Stimulated activated naive CD8-positive, alpha-beta T cell treated with anti-CD3 and anti-CD28 coated beads, Interleukin-15, amount 100 ng/mL, for 72 hours (primary cell): ENCODE measurements at regions not wholly inside any gene's neighbourhood (a gene's known extent, or its start where the extent isn't known, plus 50 kb on each side); places are given as distances from the start of the nearest gene placed in this dataset.
"Not testable (repeated sequence)": the region's sequence is repeated elsewhere in the genome, so short reads cannot be mapped to it uniquely, and the experiment has no call there.

ENCODE experiments used
- ATAC-seq: fragments of 150-1000 bp; cut with Tn5 transposase; 2 replicates; pipeline ENCODE4 v1.10.0; 2021; ENCODE audit warnings: mild to moderate bottlenecking, moderate library complexity
- DNase-seq, 2 donors: peaks; one replicate each; pipeline ENCODE4 v3.0.0; 2021 to 2022
- H3K27ac Mint-ChIP-seq, 2 donors: one replicate each; pipeline ENCODE4 v1.8.0; 2022; ENCODE audit warnings: mild to moderate bottlenecking in 2 of 2, mixed read lengths in 2 of 2, moderate library complexity in 2 of 2
- H3K27me3 Mint-ChIP-seq: one replicate; pipeline ENCODE4 v1.8.0; 2022; ENCODE audit warnings: mixed read lengths
- H3K4me1 Mint-ChIP-seq: one replicate; pipeline ENCODE4 v1.8.0; 2022; ENCODE audit warnings: mild to moderate bottlenecking, mixed read lengths
- H3K4me3 Mint-ChIP-seq, 2 donors: one replicate each; pipeline ENCODE4 v1.8.0; 2022; ENCODE audit warnings: mild to moderate bottlenecking in 2 of 2, mixed read lengths in 2 of 2, moderate library complexity in 1 of 2
- H3K9me3 Mint-ChIP-seq, 2 donors: one replicate each; pipeline ENCODE4 v1.8.0; 2022; ENCODE audit warnings: mixed read lengths in 2 of 2

DNA sequence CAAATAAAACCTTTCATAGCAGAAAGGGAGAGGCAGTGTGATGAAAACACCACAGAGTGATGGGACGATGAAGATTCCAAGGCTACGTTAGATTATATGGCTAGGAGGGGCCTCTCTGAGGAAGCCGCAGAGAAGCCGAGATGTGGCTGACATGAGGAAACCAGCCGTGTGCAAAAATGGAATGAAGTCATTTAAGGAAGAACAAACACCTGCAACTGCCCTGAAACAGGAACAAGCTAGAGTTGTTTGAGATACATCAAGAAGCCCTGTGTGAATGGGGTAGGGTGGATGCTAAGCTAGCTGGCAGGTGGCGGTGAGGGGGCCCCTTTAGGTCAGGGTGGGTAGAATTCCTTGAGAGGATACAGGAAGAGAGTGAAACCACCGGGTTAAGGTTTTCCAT is 129.5 kb downstream of the KLF6 start:
- Mint-ChIP-seq H3K27ac (no peak overlapping the region), H3K4me1 (peaks cover 19% of the 10 kb centered on the region), H3K9me3 (no peaks in the 10 kb centered on the region), H3K27me3 (peaks cover 31% of the 10 kb centered on the region), H3K4me3 (no peak overlapping the region)
- no peak for DNase-seq
- no peak for ATAC-seq

DNA sequence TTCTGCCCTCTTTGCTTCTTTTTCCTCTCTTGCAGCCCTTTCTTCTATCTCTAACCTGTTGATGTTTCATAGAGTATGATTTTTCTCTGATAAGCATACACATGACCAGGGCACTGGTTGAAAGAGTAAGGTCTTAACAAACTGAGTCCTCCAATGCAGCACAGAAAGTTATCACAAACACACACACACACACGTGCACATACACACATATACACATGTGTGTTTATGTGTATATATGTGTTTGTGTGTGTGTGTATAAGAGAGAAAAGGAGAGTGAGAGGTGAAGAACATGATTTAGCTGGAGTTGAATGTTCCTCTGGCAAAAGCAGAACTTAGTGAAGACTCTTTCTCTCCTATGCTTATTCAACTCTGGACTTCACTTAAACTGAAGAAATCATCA is 130.0 kb downstream of the KLF6 start:
- no peaks in the 10 kb centered on the region for H3K9me3 Mint-ChIP-seq
- peaks cover 19% of the 10 kb centered on the region for H3K4me1 Mint-ChIP-seq
- peaks cover 31% of the 10 kb centered on the region for H3K27me3 Mint-ChIP-seq
- no peak overlapping the region for H3K4me3 Mint-ChIP-seq
- DNase-seq, result no peak
- no peak for ATAC-seq
- peak overlapping the region in 1 of 2 donors; percentile 62 for H3K27ac Mint-ChIP-seq

DNA sequence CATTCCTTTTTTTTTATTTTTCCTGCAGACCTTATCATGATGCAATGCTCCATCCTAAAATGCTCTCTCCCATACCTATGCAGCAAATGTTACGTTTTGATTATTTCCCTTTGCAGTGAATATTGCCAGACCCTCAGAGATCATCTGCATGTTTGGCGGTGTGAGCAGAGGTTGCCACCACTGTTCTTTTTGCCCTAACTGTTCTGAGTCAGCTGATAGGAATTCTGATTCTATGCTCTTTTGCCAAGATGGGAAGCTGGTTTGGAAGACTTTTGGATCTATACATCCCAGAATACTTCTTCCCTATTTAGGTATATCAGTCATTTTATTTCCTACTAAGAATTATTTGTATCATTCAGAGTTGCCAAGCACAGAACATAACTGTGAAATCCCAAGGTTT is 130.5 kb downstream of the KLF6 start:
- H3K27me3 Mint-ChIP-seq, result peaks cover 31% of the 10 kb centered on the region
- no peak for ATAC-seq
- no peak for DNase-seq
- H3K9me3 Mint-ChIP-seq, result no peaks in the 10 kb centered on the region
- peaks cover 19% of the 10 kb centered on the region for H3K4me1 Mint-ChIP-seq
- no peak overlapping the region for H3K27ac Mint-ChIP-seq
- no peak overlapping the region for H3K4me3 Mint-ChIP-seq

DNA sequence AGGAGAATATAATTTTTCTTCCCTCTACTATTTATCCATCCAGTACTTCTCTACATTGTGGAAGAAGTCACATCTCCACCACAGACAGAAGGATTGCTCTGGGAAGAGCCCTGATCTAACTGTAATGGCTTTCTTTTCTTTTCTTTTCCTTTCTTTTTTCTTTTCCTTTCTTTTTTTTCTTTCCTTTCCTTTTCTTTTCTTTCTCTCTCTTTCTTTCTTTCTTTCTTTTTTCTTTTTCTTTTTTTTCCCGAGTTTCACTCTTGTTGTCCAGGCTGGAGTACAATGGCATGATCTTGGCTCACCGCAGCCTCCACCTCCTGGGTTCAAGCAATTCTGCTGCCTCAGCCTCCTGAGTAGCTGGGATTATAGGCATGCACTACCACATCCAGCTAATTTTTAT is 131.7 kb downstream of the KLF6 start:
- H3K27ac Mint-ChIP-seq, DNase-seq, ATAC-seq, H3K9me3 Mint-ChIP-seq: not testable (repeated sequence)
- Mint-ChIP-seq H3K27me3 (peaks cover 39% of the 10 kb centered on the region), H3K4me3 (peak overlapping the region; percentile 75 to 77), H3K4me1 (peaks cover 19% of the 10 kb centered on the region)

DNA sequence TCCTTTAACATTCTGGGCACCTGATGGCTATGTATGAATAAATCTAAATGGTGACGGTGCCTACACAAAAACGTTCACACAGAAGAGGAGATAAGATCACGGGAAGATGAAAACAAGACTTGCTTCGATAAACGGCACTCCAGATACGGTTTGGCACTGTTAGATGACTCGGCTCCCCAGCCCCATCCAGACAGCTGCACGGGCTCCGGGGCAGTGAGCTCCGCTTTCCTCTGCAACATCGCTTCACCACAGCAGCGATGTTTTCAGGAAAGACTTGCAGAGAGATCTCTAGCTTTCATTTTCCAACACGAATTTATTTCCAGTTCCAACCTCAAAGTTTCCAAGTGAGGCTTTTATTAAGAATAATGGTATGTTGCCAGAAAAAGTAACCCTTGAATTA is 132.1 kb downstream of the KLF6 start:
- H3K27ac Mint-ChIP-seq, result no peak overlapping the region
- no peak for ATAC-seq
- peaks cover 41% of the 10 kb centered on the region for H3K27me3 Mint-ChIP-seq
- peaks cover 19% of the 10 kb centered on the region for H3K4me1 Mint-ChIP-seq
- DNase-seq, result no peak
- H3K4me3 Mint-ChIP-seq, result peak overlapping the region; percentile 75 to 77
- no peaks in the 10 kb centered on the region for H3K9me3 Mint-ChIP-seq

DNA sequence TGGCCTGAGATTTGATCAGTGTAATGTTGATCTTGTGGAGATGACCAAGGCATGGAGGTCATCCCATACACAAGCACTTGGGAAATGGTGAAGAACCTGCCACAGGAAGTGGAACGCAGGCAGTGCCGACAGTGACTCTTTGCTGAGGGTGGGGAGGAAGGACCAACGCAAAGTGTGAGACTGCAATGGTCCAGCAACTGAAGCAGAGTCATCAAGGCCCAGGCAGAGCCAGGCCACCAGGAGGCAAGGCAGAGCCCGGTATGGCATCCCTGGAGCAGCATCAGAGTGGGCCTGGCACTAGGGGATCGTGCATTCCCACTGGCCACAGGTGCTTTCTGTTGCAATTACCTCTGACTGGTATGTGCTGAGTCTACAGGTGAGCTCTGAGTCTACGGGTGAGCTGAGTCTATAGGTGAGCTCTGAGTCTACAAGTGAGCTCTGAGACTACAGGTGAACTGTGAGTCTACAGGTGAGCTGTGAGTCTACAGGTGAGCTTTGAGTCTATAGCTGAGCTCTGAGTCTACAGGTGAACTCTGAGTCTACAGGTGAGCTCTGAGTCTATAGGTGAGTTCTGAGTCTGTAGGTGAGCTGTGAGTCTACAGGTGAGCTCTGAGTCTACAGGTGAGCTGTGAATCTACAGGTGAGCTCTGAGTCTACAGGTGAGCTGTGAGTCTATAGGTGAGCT is 132.9 kb downstream of the KLF6 start:
- Mint-ChIP-seq H3K9me3 (no peaks in the 10 kb centered on the region), H3K27ac (no peak overlapping the region)

GRCh38 chr10:3648576-3648975 is 136.4 kb downstream of the KLF6 start:
- no peaks in the 10 kb centered on the region for H3K9me3 Mint-ChIP-seq
- no peak overlapping the region for H3K27ac Mint-ChIP-seq
- no peak overlapping the region for H3K4me3 Mint-ChIP-seq
- DNase-seq, result no peak
- peaks cover 18% of the 10 kb centered on the region for H3K27me3 Mint-ChIP-seq
- peaks cover 7% of the 10 kb centered on the region for H3K4me1 Mint-ChIP-seq
- ATAC-seq, result no peak

More for the DNA sequence above, 132.9 kb downstream of the KLF6 start:
- Mint-ChIP-seq H3K4me1 (peaks cover 19% of the 10 kb centered on the region), H3K27me3 (peaks cover 41% of the 10 kb centered on the region), H3K4me3 (no peak overlapping the region)
- ATAC-seq (no peak), DNase-seq (no peak)

DNA sequence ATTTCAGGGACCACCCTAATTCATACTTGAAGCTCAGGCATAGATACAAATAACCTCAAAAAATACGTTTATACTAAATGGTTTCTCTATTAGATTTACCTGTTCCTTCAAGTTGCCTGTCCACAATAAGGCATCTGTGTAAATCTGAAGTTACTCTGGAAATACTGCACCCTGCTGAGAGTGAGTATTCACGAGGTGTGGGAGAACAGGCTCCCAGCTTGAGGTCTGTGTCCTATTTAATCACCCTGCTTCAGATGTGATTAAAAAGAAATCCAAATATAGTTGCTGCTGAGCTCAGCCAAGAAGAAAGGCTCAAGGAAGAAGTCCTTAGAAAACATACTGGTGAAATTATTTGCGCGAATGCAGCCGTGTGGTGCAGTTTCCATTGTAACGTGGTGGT is 136.8 kb downstream of the KLF6 start:
- H3K9me3 Mint-ChIP-seq, result no peaks in the 10 kb centered on the region
- DNase-seq (no peak), ATAC-seq (no peak)
- H3K4me3 Mint-ChIP-seq, result no peak overlapping the region
- no peak overlapping the region for H3K27ac Mint-ChIP-seq
- peaks cover 18% of the 10 kb centered on the region for H3K27me3 Mint-ChIP-seq
- H3K4me1 Mint-ChIP-seq, result peaks cover 2% of the 10 kb centered on the region

GRCh38 chr10:3647074-3647473 is 137.9 kb downstream of the KLF6 start:
- no peak for ATAC-seq
- Mint-ChIP-seq H3K9me3 (peaks cover 0 to 2% of the 10 kb centered on the region in 2 donors), H3K4me1 (no peaks in the 10 kb centered on the region), H3K27ac (no peak overlapping the region), H3K4me3 (no peak overlapping the region), H3K27me3 (peaks cover 17% of the 10 kb centered on the region)
- DNase-seq, result no peak

DNA sequence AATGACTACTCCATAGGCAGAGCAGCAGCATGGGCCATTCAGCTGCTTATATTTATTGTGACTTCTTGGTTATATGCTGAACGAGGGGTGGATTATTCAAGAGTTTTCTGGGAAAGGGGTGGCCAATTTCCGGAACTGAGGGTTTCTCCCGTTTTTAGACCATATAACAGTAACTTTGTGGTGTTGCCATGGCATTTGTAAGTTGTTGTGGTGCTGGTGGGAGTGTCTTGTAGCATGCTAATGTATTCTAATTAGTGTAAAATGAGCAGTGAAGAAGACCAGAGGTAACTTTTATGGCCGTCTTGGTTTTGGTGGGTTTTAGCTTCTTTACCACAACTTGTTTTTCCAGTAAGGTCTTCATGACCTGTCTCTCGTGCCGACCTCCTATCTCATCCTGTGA is 139.6 kb downstream of the KLF6 start:
- Mint-ChIP-seq H3K27me3 (peaks cover 10% of the 10 kb centered on the region), H3K27ac (no peak overlapping the region), H3K4me3 (no peak overlapping the region), H3K4me1 (no peaks in the 10 kb centered on the region), H3K9me3 (peaks cover 0 to 5% of the 10 kb centered on the region in 2 donors)
- ATAC-seq, result no peak
- DNase-seq, result no peak

DNA sequence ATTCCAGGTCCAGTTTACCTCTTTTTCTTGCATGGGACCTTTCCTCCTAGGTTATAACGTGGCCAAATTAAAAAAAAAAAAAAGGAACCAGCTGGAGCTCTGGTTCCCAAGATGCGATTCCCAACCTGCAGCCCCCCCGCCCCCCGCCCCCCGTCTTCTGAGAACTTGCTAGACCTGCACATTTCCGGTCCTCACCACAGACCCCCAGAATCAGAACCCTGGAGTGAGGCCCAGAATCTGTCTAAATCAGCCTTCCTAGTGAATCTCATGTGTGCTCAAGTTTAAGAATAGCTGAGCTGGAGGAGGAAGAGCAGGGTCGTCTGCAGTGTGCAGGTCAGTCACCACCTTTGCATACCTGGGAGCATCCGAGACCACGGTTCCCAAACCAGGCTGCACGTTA is 144.2 kb downstream of the KLF6 start:
- DNase-seq (no peak), ATAC-seq (no peak)
- Mint-ChIP-seq H3K4me3 (no peak overlapping the region), H3K9me3 (peaks cover 0 to 5% of the 10 kb centered on the region in 2 donors), H3K27ac (no peak overlapping the region), H3K27me3 (no peaks in the 10 kb centered on the region), H3K4me1 (no peaks in the 10 kb centered on the region)

- DNase-seq (no peak), ATAC-seq (no peak)
- Mint-ChIP-seq H3K9me3 (peaks cover 0 to 5% of the 10 kb centered on the region in 2 donors), H3K27me3 (no peaks in the 10 kb centered on the region), H3K4me1 (no peaks in the 10 kb centered on the region), H3K4me3 (no peak overlapping the region), H3K27ac (no peak overlapping the region)
Observed at GRCh38 chr10:3639546-3639945, 145.5 kb downstream of the KLF6 start.

GRCh38 chr10:3636356-3637181 is 148.4 kb downstream of the KLF6 start:
- H3K27me3 Mint-ChIP-seq, result no peaks in the 10 kb centered on the region
- H3K4me3 Mint-ChIP-seq, result no peak overlapping the region
- H3K4me1 Mint-ChIP-seq, result no peaks in the 10 kb centered on the region
- no peak overlapping the region for H3K27ac Mint-ChIP-seq
- ATAC-seq (no peak), DNase-seq (no peak)
- H3K9me3 Mint-ChIP-seq, result no peaks in the 10 kb centered on the region

GRCh38 chr10:3635697-3636096 is 149.3 kb downstream of the KLF6 start:
- Mint-ChIP-seq H3K27ac (no peak overlapping the region), H3K4me1 (no peaks in the 10 kb centered on the region), H3K27me3 (peaks cover 7% of the 10 kb centered on the region), H3K4me3 (no peak overlapping the region), H3K9me3 (no peaks in the 10 kb centered on the region)
- ATAC-seq (no peak), DNase-seq (no peak)

DNA sequence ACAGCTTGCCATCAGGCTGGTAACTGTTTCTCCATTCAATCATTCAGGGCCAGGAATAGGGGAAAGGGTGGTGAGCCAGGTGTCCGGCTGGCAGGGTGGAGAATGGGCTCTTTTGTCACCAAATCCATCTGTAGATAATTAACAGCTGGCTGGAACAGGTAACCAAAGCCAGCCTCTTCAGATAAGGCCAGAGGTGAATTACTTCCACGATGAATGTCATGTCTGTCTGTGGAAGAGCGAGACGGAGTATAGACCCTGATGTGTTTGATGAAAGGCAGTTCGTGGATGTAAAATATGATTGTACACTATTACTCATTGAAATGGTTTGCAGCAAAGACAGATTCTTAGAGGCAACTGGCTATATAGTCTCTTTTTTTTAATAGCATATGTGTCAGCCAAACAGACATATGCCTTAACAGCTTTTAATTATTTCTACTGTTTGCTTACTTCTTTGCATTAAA is 149.8 kb downstream of the KLF6 start:
- no peak overlapping the region for H3K4me3 Mint-ChIP-seq
- DNase-seq (no peak), ATAC-seq (no peak)
- no peak overlapping the region for H3K27ac Mint-ChIP-seq
- H3K27me3 Mint-ChIP-seq, result peaks cover 11% of the 10 kb centered on the region
- H3K9me3 Mint-ChIP-seq, result no peaks in the 10 kb centered on the region
- H3K4me1 Mint-ChIP-seq, result no peaks in the 10 kb centered on the region

DNA sequence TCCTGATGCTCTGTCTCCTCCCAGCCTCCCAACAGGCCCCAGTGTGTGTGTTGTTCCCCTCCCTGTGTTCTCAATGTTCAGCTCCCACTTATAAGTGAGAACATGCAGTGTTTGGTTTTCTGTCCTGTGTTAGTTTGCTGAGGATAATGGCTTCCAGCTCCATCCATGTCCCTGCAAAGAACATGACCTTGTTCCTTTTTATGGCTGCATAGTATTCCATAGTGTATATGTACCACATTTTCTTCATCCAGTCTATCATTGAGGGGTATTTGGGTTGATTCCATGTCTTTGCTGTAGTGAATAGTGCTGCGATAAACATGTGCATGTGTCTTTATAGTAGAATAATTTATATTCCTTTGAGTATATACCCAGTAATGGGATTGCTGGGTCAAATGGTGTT is 150.4 kb downstream of the KLF6 start:
- H3K4me3 Mint-ChIP-seq, H3K9me3 Mint-ChIP-seq, DNase-seq, H3K4me1 Mint-ChIP-seq, ATAC-seq: not testable (repeated sequence)
- Mint-ChIP-seq H3K27ac (peak overlapping the region in 1 of 2 donors; percentile 78), H3K27me3 (peaks cover 11% of the 10 kb centered on the region)
